Neural cell (in vitro differentiated cells): ENCODE measurements at regions not wholly inside any gene's neighbourhood (a gene's known extent, or its start where the extent isn't known, plus 50 kb on each side); places are given as distances from the start of the nearest gene placed in this dataset.

Experiments
- H2AFZ ChIP-seq: fragments of 200-600, 300-800 bp; sonication (generic), shearing (Covaris generic); 2 replicates; pipeline ENCODE4 v1.6.0; 2014; ENCODE audit warnings: low read depth, mild to moderate bottlenecking, antibody characterized with exemption, low read length, moderate library complexity
- H3F3A ChIP-seq: fragments of 200-600 bp; shearing (Covaris generic); 2 replicates; pipeline ENCODE4 v1.6.1; 2016; ENCODE audit warnings: mild to moderate bottlenecking, moderate library complexity, mixed read lengths, antibody characterized with exemption, low read length; ENCODE audit not compliant: insufficient read depth, poor library complexity, severe bottlenecking
- H3K27ac ChIP-seq: fragments of 200-600, 300-800 bp; sonication (generic), shearing (Covaris generic); 2 replicates; pipeline ENCODE4 v1.5.1; 2014; ENCODE audit warnings: mild to moderate bottlenecking, low read length, moderate library complexity
- H3K27me3 ChIP-seq: fragments of 300-800, 200-600 bp; sonication (generic), shearing (Covaris generic); 2 replicates; pipeline ENCODE4 v1.6.0; 2014; ENCODE audit warnings: mild to moderate bottlenecking, low read depth, low read length, moderate library complexity; ENCODE audit not compliant: insufficient read depth
- H3K36me3 ChIP-seq: fragments of 300-800, 200-600 bp; sonication (generic), shearing (Covaris generic); 2 replicates; pipeline ENCODE4 v1.5.1; 2014; ENCODE audit warnings: mild to moderate bottlenecking, antibody characterized with exemption, low read length, moderate library complexity; ENCODE audit not compliant: insufficient read depth
- H3K4me2 ChIP-seq: fragments of 300-800, 200-600 bp; sonication (generic), shearing (Covaris generic); 2 replicates; pipeline ENCODE4 v1.6.0; 2014; ENCODE audit warnings: mild to moderate bottlenecking, low read length
- H3K4me3 ChIP-seq: fragments of 300-800, 200-600 bp; sonication (generic), shearing (Covaris generic); 2 replicates; pipeline ENCODE4 v1.5.1; 2014; ENCODE audit warnings: mild to moderate bottlenecking, low read length, moderate library complexity
- H3K79me2 ChIP-seq: fragments of 200-600 bp; shearing (Covaris generic); replicated peaks from 2 replicates; pipeline ENCODE4 v1.6.0; 2014; ENCODE audit warnings: mild to moderate bottlenecking, low read length, moderate library complexity; ENCODE audit not compliant: insufficient read depth
- H3K9ac ChIP-seq: fragments of 300-800, 200-600 bp; sonication (generic), shearing (Covaris generic); 2 replicates; pipeline ENCODE4 v1.6.1; 2016; ENCODE audit warnings: mild to moderate bottlenecking, low read length, mixed read lengths
- H3K9me2 ChIP-seq: fragments of 200-600 bp; shearing (Covaris generic); 2 replicates; pipeline ENCODE4 v1.6.1; 2016; ENCODE audit warnings: mild to moderate bottlenecking, low read length, mixed read lengths; ENCODE audit not compliant: insufficient read depth
- H3K9me3 ChIP-seq: fragments of 200-600, 300-800 bp; sonication (generic), shearing (Covaris generic); 2 replicates; pipeline ENCODE4 v1.6.1; 2016; ENCODE audit warnings: mild to moderate bottlenecking, mixed run types, low read length, moderate library complexity, mixed read lengths
- H4K20me1 ChIP-seq: fragments of 200-600 bp; shearing (Covaris generic); 2 replicates; pipeline ENCODE4 v1.6.1; 2016; ENCODE audit warnings: mild to moderate bottlenecking, mixed run types; ENCODE audit not compliant: insufficient read depth
- EP300 ChIP-seq: fragments of 450-650 bp; conservative IDR thresholded peaks from 2 replicates; pipeline ENCODE4 v1.6.1; 2014; ENCODE audit warnings: antibody characterized with exemption, mild to moderate bottlenecking, moderate library complexity; ENCODE audit not compliant: poor library complexity, severe bottlenecking
- EZH2 ChIP-seq: fragments of 200-600, 300-800 bp; shearing (Covaris generic), sonication (generic); IDR thresholded peaks from 2 replicates; pipeline ENCODE4 v1.6.1; 2014; ENCODE audit warnings: antibody characterized with exemption, low read length, borderline replicate concordance, mild to moderate bottlenecking; ENCODE audit not compliant: insufficient read depth, poor library complexity, severe bottlenecking
- MXI1 ChIP-seq: fragments of 450-650 bp; conservative IDR thresholded peaks from 2 replicates; pipeline ENCODE4 v1.6.1; 2014; ENCODE audit warnings: antibody characterized with exemption, mild to moderate bottlenecking; ENCODE audit not compliant: poor library complexity, severe bottlenecking
- POLR2AphosphoS5 ChIP-seq: IDR thresholded peaks from 2 replicates; pipeline ENCODE4 v1.6.1; 2012
- RAD21 ChIP-seq: fragments of 450-650 bp; conservative IDR thresholded peaks from 2 replicates; pipeline ENCODE4 v1.6.1; 2014; ENCODE audit warnings: antibody characterized with exemption, mild to moderate bottlenecking, moderate library complexity
- REST ChIP-seq: IDR thresholded peaks from 2 replicates; pipeline ENCODE4 v1.6.1; 2012; ENCODE audit warnings: borderline replicate concordance
- SMC3 ChIP-seq: fragments of 450-650 bp; conservative IDR thresholded peaks from 2 replicates; pipeline ENCODE4 v1.6.1; 2014; ENCODE audit warnings: antibody characterized with exemption, mild to moderate bottlenecking, moderate library complexity; ENCODE audit not compliant: poor library complexity
- TAF1 ChIP-seq: IDR thresholded peaks from 2 replicates; pipeline ENCODE4 v1.6.1; 2012; ENCODE audit warnings: low read depth
- TF ChIP-seq, protein P1 (sequence below): fragments of 450-650 bp; IDR thresholded peaks from 2 replicates; pipeline ENCODE4 v1.5.1; 2014; ENCODE audit warnings: antibody characterized with exemption, mild to moderate bottlenecking, moderate library complexity; ENCODE audit not compliant: poor library complexity, severe bottlenecking

DNA sequence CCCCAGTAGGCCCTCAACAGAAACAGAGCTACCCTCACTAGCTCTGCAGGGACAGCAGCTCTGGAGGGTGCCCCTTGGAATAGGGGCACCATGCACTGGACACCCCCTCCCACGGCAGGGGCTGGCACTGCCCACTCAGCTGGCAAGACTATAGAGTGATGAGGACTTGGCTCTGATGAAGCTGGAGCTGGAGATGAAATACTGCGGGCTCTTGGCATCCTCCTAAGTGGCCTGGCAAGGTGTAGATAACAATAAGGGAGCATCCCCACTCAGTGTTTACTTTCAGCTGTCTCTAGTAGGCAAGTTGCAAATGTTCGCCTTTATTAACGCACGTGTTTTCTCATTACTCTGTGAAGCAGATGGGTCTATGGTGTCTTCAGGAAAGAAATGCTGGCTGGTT lies 92.7 kb downstream of the PDCL3 start:
- Histone ChIP-seq H3K79me2 (no peaks in the 10 kb centered on the region), H3K27ac (no peak overlapping the region), H3K9me2 (no peaks in the 10 kb centered on the region), H3K9me3 (no peaks in the 10 kb centered on the region), H3K4me2 (no peak overlapping the region), H3K27me3 (no peaks in the 10 kb centered on the region), H3F3A (no peaks in the 10 kb centered on the region), H3K9ac (no peak overlapping the region), H3K4me3 (no peak overlapping the region), H4K20me1 (no peaks in the 10 kb centered on the region), H2AFZ (no peak overlapping the region), H3K36me3 (no peaks in the 10 kb centered on the region)
- TF ChIP-seq RAD21 = no peak
- no peak for TF ChIP-seq REST
- TF ChIP-seq, protein P1, sequence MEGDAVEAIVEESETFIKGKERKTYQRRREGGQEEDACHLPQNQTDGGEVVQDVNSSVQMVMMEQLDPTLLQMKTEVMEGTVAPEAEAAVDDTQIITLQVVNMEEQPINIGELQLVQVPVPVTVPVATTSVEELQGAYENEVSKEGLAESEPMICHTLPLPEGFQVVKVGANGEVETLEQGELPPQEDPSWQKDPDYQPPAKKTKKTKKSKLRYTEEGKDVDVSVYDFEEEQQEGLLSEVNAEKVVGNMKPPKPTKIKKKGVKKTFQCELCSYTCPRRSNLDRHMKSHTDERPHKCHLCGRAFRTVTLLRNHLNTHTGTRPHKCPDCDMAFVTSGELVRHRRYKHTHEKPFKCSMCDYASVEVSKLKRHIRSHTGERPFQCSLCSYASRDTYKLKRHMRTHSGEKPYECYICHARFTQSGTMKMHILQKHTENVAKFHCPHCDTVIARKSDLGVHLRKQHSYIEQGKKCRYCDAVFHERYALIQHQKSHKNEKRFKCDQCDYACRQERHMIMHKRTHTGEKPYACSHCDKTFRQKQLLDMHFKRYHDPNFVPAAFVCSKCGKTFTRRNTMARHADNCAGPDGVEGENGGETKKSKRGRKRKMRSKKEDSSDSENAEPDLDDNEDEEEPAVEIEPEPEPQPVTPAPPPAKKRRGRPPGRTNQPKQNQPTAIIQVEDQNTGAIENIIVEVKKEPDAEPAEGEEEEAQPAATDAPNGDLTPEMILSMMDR = no peak
- TF ChIP-seq EP300 = no peak
- no peak for TF ChIP-seq TAF1
- no peak for TF ChIP-seq MXI1
- no peak for TF ChIP-seq SMC3
- no peak for TF ChIP-seq EZH2
- no peak for TF ChIP-seq POLR2AphosphoS5

- Histone ChIP-seq H3K27me3 (no peaks in the 10 kb centered on the region), H3F3A (no peaks in the 10 kb centered on the region), H3K27ac (no peak overlapping the region), H3K9me2 (no peaks in the 10 kb centered on the region), H3K4me3 (no peak overlapping the region), H3K4me2 (no peak overlapping the region), H3K79me2 (no peaks in the 10 kb centered on the region), H3K36me3 (no peaks in the 10 kb centered on the region), H3K9ac (no peak overlapping the region), H2AFZ (no peak overlapping the region), H3K9me3 (no peaks in the 10 kb centered on the region), H4K20me1 (no peaks in the 10 kb centered on the region)
- TF ChIP-seq, protein P1 = no peak
- no peak for TF ChIP-seq EZH2
- no peak for TF ChIP-seq EP300
- TF ChIP-seq REST = no peak
- TF ChIP-seq POLR2AphosphoS5 = no peak
- no peak for TF ChIP-seq MXI1
- no peak for TF ChIP-seq TAF1
- no peak for TF ChIP-seq SMC3
- TF ChIP-seq RAD21 = no peak
These were observed 93.2 kb downstream of the PDCL3 start for GRCh38 chr2:100655936-100656534.
